Fibroblast of pulmonary artery (primary cell): ENCODE measurements at regions not wholly inside any gene's neighbourhood (a gene's known extent, or its start where the extent isn't known, plus 50 kb on each side); places are given as distances from the start of the nearest gene placed in this dataset.

Experiments used
- DNase-seq: peaks from one replicate; pipeline ENCODE4 v3.0.0-alpha.2; 2010; ENCODE audit warnings: low read depth
- H3K4me3 ChIP-seq: replicated peaks from 2 replicates; pipeline ENCODE4 v1.5.1; 2011; ENCODE audit warnings: low read depth, mild to moderate bottlenecking, control low read depth, low read length, moderate library complexity
- CTCF ChIP-seq: IDR thresholded peaks from 2 replicates; pipeline ENCODE4 v1.5.1; 2011; ENCODE audit warnings: mild to moderate bottlenecking, control low read depth, low read length, inconsistent platforms; ENCODE audit errors: missing control alignments

- H3K4me3 ChIP-seq: no peak overlapping the region
Measured at GRCh38 chr2:78602862-78603261, 422.6 kb upstream of the REG3G start.

GRCh38 chr2:78606895-78607294, 418.6 kb upstream of the REG3G start:
- TF ChIP-seq CTCF: no peak
- DNase-seq: no peak
- no peak overlapping the region for H3K4me3 ChIP-seq

More at GRCh38 chr2:78602862-78603261, 422.6 kb upstream of the REG3G start:
- no peak for TF ChIP-seq CTCF
- no peak for DNase-seq

- no peak overlapping the region for H3K4me3 ChIP-seq
- TF ChIP-seq CTCF: no peak
- DNase-seq: no peak
Measured at GRCh38 chr2:78614726-78615125, 410.8 kb upstream of the REG3G start.

GRCh38 chr2:78615956-78616355, 409.5 kb upstream of the REG3G start:
- H3K4me3 ChIP-seq: no peak overlapping the region
- DNase-seq: no peak
- TF ChIP-seq CTCF: no peak

- no peak for TF ChIP-seq CTCF
- H3K4me3 ChIP-seq: no peak overlapping the region
- no peak for DNase-seq
Measured at GRCh38 chr2:78634425-78634824, 391.1 kb upstream of the REG3G start.

- no peak for DNase-seq
- TF ChIP-seq CTCF: no peak
- H3K4me3 ChIP-seq: no peak overlapping the region
Measured at GRCh38 chr2:78644854-78645253, 380.6 kb upstream of the REG3G start.

- TF ChIP-seq CTCF: no peak
- H3K4me3 ChIP-seq: no peak overlapping the region
- no peak for DNase-seq
Measured at GRCh38 chr2:78646533-78647364, 378.8 kb upstream of the REG3G start.
